CD4-positive, alpha-beta T cell treated with Interleukin-10 for 1 hour (primary cell): ENCODE measurements at regions not wholly inside any gene's neighbourhood (a gene's known extent, or its start where the extent isn't known, plus 50 kb on each side); places are given as distances from the start of the nearest gene placed in this dataset.

ENCODE experiments used
- DNase-seq: peaks from one replicate; pipeline ENCODE4 v3.0.0-alpha.2; 2020

- DNase-seq, result no peak
These were observed 190.1 kb upstream of the KLF12 start for GRCh38 chr13:74324338-74324737.

GRCh38 chr13:74322562-74322961, 188.4 kb upstream of the KLF12 start:
- DNase-seq, result no peak

GRCh38 chr13:74320282-74320681, 186.1 kb upstream of the KLF12 start:
- no peak for DNase-seq

GRCh38 chr13:74316547-74316946, 182.3 kb upstream of the KLF12 start:
- DNase-seq, result no peak

- DNase-seq, result no peak
These were observed 172.3 kb upstream of the KLF12 start for GRCh38 chr13:74306496-74306895.

- DNase-seq, result no peak
These were observed 171.7 kb upstream of the KLF12 start for GRCh38 chr13:74305876-74306275.

GRCh38 chr13:74301258-74301935, 167.2 kb upstream of the KLF12 start:
- no peak for DNase-seq

- DNase-seq, result no peak
These were observed 166.0 kb upstream of the KLF12 start for GRCh38 chr13:74300162-74300561.

GRCh38 chr13:74299721-74300120, 165.5 kb upstream of the KLF12 start:
- no peak for DNase-seq

- DNase-seq, result no peak
These were observed 164.7 kb upstream of the KLF12 start for GRCh38 chr13:74298923-74299322.

GRCh38 chr13:74289861-74290773, 155.9 kb upstream of the KLF12 start:
- DNase-seq, result peak; percentile 71

- DNase-seq, result no peak
These were observed 154.9 kb upstream of the KLF12 start for GRCh38 chr13:74289107-74289506.

- peak; percentile 37 for DNase-seq
These were observed 154.2 kb upstream of the KLF12 start for GRCh38 chr13:74288361-74288911.

GRCh38 chr13:74287724-74288169, 153.5 kb upstream of the KLF12 start:
- DNase-seq, result peak; percentile 93

GRCh38 chr13:74280795-74281490, 146.7 kb upstream of the KLF12 start:
- no peak for DNase-seq

- no peak for DNase-seq
These were observed 146.0 kb upstream of the KLF12 start for GRCh38 chr13:74280093-74280794.

GRCh38 chr13:74278901-74279300, 144.7 kb upstream of the KLF12 start:
- DNase-seq, result no peak

- DNase-seq, result no peak
These were observed 140.7 kb upstream of the KLF12 start for GRCh38 chr13:74274916-74275315.

- no peak for DNase-seq
These were observed 139.4 kb upstream of the KLF12 start for GRCh38 chr13:74273581-74273980.

GRCh38 chr13:74272826-74273225, 138.6 kb upstream of the KLF12 start:
- DNase-seq, result no peak

GRCh38 chr13:74270018-74270417, 135.8 kb upstream of the KLF12 start:
- no peak for DNase-seq

GRCh38 chr13:74266861-74267260, 132.7 kb upstream of the KLF12 start:
- DNase-seq, result no peak

GRCh38 chr13:74266309-74266708, 132.1 kb upstream of the KLF12 start:
- no peak for DNase-seq
